HepG2 (cell line): ENCODE measurements at regions not wholly inside any gene's neighbourhood (a gene's known extent, or its start where the extent isn't known, plus 50 kb on each side); places are given as distances from the start of the nearest gene placed in this dataset.

Experiments
- ATAC-seq: fragments of 200-7000 bp; cut with Tn5 transposase; 3 replicates; pipeline ENCODE4 v1.9.1; 2020; ENCODE audit warnings: mild to moderate bottlenecking, moderate library complexity
- BruUV-seq: library from RNA; stranded (reverse); fragments of 400-500 nt; replicated peaks from 2 replicates; lab custom pipeline; 2021; lab: Mats Ljungman, UMichigan
- CTCF ChIA-PET: fragments of 300-600 bp; formaldehyde crosslinking; extraction: SDS; loops from one replicate; lab custom pipeline; 2021; ENCODE audit warnings: low total read pairs, inconsistent platforms, low intra/inter-chr PET ratio; lab: Yijun Ruan, JAX
- POLR2A ChIA-PET: fragments of 350-600 bp; sonication (Branson Sonifier 250); formaldehyde crosslinking; loops from one replicate; lab custom pipeline; 2020; ENCODE audit warnings: antibody characterized with exemption, inconsistent platforms; lab: Yijun Ruan, JAX
- DNase-seq: peaks from one replicate; pipeline ENCODE4 v3.0.0-alpha.2; 2015; ENCODE audit warnings: low spot score
- FAIRE-seq: peaks from 3 replicates; lab custom pipeline; 2011; peaks lifted over from hg19 to GRCh38; lab: Jason Lieb, UNC
- H2AFZ ChIP-seq: one replicate; pipeline ENCODE4 v1.6.1; 2011; ENCODE audit warnings: low read length, inconsistent platforms
- H3K27ac ChIP-seq: fragments of 300-600 bp; 3 replicates; pipeline ENCODE4 v1.8.0; 2011; ENCODE audit warnings: mixed run types, mild to moderate bottlenecking, mixed read lengths, low read length, inconsistent platforms; ENCODE audit not compliant: insufficient read depth; ENCODE audit errors: extremely low read length
- H3K27me3 ChIP-seq, 2 experiments: fragments of 200-600 bp in 1 of 2; 2 replicates in 1 of 2; 3 replicates in 1 of 2; pipeline versions ENCODE4 v1.6.0 to v1.8.0; 2011; ENCODE audit warnings: low read length in 2 of 2, mild to moderate bottlenecking in 2 of 2, moderate library complexity in 2 of 2, inconsistent platforms in 1 of 2; ENCODE audit not compliant: insufficient read depth in 2 of 2, control insufficient read depth in 1 of 2
- H3K36me3 ChIP-seq, 2 experiments: fragments of 200-600 bp in 1 of 2; replicated peaks in 1 of 2; 2 replicates in 1 of 2; 3 replicates in 1 of 2; pipeline versions ENCODE4 v1.5.1 to v1.8.0; 2011; ENCODE audit warnings: low read length in 2 of 2, inconsistent platforms in 1 of 2; ENCODE audit not compliant: insufficient read depth in 2 of 2, control insufficient read depth in 1 of 2
- H3K4me1 ChIP-seq: 2 replicates; pipeline ENCODE4 v1.5.1; 2012; ENCODE audit warnings: low read length, inconsistent platforms; ENCODE audit not compliant: insufficient read depth
- H3K4me2 ChIP-seq: 2 replicates; pipeline ENCODE4 v1.6.0; 2011; ENCODE audit warnings: low read depth, low read length, inconsistent platforms
- H3K4me3 ChIP-seq, 3 experiments: fragments of 200-600 bp in 1 of 3; sonication (generic), shearing (Covaris generic) in 1 of 3; replicated peaks in 1 of 3; 2 replicates each; pipeline ENCODE4 v1.5.1; 2011 to 2016; ENCODE audit warnings: low read length in 3 of 3, inconsistent platforms in 2 of 3, low read depth in 2 of 3, mild to moderate bottlenecking in 2 of 3, control low read depth in 1 of 3, mixed read lengths in 1 of 3; ENCODE audit not compliant: insufficient read depth in 1 of 3
- H3K79me2 ChIP-seq: one replicate; pipeline ENCODE4 v1.6.1; 2011; ENCODE audit warnings: low read length, inconsistent platforms; ENCODE audit not compliant: insufficient read depth
- H3K9ac ChIP-seq: 2 replicates; pipeline ENCODE4 v1.6.0; 2011; ENCODE audit warnings: mild to moderate bottlenecking, low read depth, low read length, inconsistent platforms; ENCODE audit not compliant: insufficient read depth
- H3K9me3 ChIP-seq: 2 replicates; pipeline ENCODE4 v1.5.1; 2012; ENCODE audit warnings: mild to moderate bottlenecking, low read length
- H4K20me1 ChIP-seq: 2 replicates; pipeline ENCODE4 v1.6.0; 2011; ENCODE audit warnings: inconsistent platforms, mild to moderate bottlenecking, low read length, moderate library complexity; ENCODE audit not compliant: insufficient read depth
- BRD4 ChIP-seq: sonication (generic); formaldehyde crosslinking; IDR thresholded peaks from 2 replicates; pipeline ENCODE4 v1.4.0; 2020; ENCODE audit warnings: missing genetic modification reagents
- BRF2 ChIP-seq: sonication (generic); formaldehyde crosslinking; IDR thresholded peaks from 2 replicates; pipeline ENCODE4 v1.8.1; 2022; ENCODE audit warnings: mild to moderate bottlenecking, missing genetic modification reagents
- ELF4 ChIP-seq: sonication (generic); formaldehyde crosslinking; IDR thresholded peaks from 2 replicates; pipeline ENCODE4 v1.5.0; 2020; ENCODE audit warnings: missing genetic modification reagents, mild to moderate bottlenecking, moderate library complexity, borderline replicate concordance
- GFI1 ChIP-seq: sonication (generic); formaldehyde crosslinking; IDR thresholded peaks from 2 replicates; pipeline ENCODE4 v1.5.0; 2020; ENCODE audit warnings: missing genetic modification reagents, mild to moderate bottlenecking, borderline replicate concordance
- HMGA1 ChIP-seq: sonication (generic); formaldehyde crosslinking; conservative IDR thresholded peaks from 2 replicates; pipeline ENCODE4 v1.4.0; 2020; ENCODE audit warnings: missing genetic modification reagents
- HNF4A ChIP-seq: sonication (generic); formaldehyde crosslinking; IDR thresholded peaks from 2 replicates; pipeline ENCODE4 v1.4.0; 2020; ENCODE audit warnings: missing genetic modification reagents
- MAFG ChIP-seq: sonication (generic); formaldehyde crosslinking; IDR thresholded peaks from 2 replicates; pipeline ENCODE4 v1.5.1; 2020; ENCODE audit warnings: mild to moderate bottlenecking, missing genetic modification reagents
- SALL2 ChIP-seq: sonication (generic); formaldehyde crosslinking; IDR thresholded peaks from 2 replicates; pipeline ENCODE4 v1.8.1; 2023; ENCODE audit warnings: mild to moderate bottlenecking, missing genetic modification reagents, inconsistent platforms
- ZBTB20 ChIP-seq: sonication (generic); formaldehyde crosslinking; IDR thresholded peaks from 2 replicates; pipeline ENCODE4 v1.8.1; 2023; ENCODE audit warnings: missing genetic modification reagents, low read depth, mild to moderate bottlenecking, borderline replicate concordance
- ZFP36L2 ChIP-seq: sonication (generic); formaldehyde crosslinking; IDR thresholded peaks from 2 replicates; pipeline ENCODE4 v1.4.0; 2020; ENCODE audit warnings: missing genetic modification reagents
- ZHX1 ChIP-seq: sonication (generic); formaldehyde crosslinking; IDR thresholded peaks from 2 replicates; pipeline ENCODE4 v1.8.1; 2022; ENCODE audit warnings: low read depth, mild to moderate bottlenecking, missing genetic modification reagents
- ZNF274 ChIP-seq: sonication (generic); formaldehyde crosslinking; IDR thresholded peaks from 2 replicates; pipeline ENCODE4 v1.5.1; 2020; ENCODE audit warnings: mild to moderate bottlenecking, missing genetic modification reagents
- ZNF546 ChIP-seq: sonication (generic); formaldehyde crosslinking; conservative IDR thresholded peaks from 2 replicates; pipeline ENCODE4 v1.8.1; 2023; ENCODE audit warnings: mild to moderate bottlenecking, missing genetic modification reagents
- ZNF556 ChIP-seq: sonication (generic); formaldehyde crosslinking; IDR thresholded peaks from 2 replicates; pipeline ENCODE4 v1.4.0; 2020; ENCODE audit warnings: mild to moderate bottlenecking, missing genetic modification reagents, borderline replicate concordance
- ZNF557 ChIP-seq: sonication (generic); formaldehyde crosslinking; IDR thresholded peaks from 2 replicates; pipeline ENCODE4 v1.4.0; 2020; ENCODE audit warnings: missing genetic modification reagents
- ZNF597 ChIP-seq: sonication (generic); formaldehyde crosslinking; IDR thresholded peaks from 2 replicates; pipeline ENCODE4 v1.5.0; 2020; ENCODE audit warnings: missing genetic modification reagents
- ZNF747 ChIP-seq: sonication (generic); formaldehyde crosslinking; IDR thresholded peaks from 2 replicates; pipeline ENCODE4 v1.8.1; 2023; ENCODE audit warnings: missing genetic modification reagents, mild to moderate bottlenecking, borderline replicate concordance
- WGBS: methylation state at CpG from one replicate; pipeline ENCODE4 v1.1.6; 2017; ENCODE audit warnings: low lambda C conversion rate; 5-methylcytosine and 5-hydroxymethylcytosine counted together
- in situ Hi-C: cut with HindIII; loops from 2 replicates; pipeline ENCODE4 v1.10.0; 2017; ENCODE audit warnings: low pct_unique_long_range_greater_than_20kb; ENCODE audit not compliant: extremely low pct_ligation_motif_present
- intact Hi-C: fragments of 100-400 bp; cut with micrococcal nuclease; formaldehyde crosslinking; loops from one replicate; pipeline ENCODE4 v1.10.0; 2022; ENCODE audit not compliant: unreplicated experiment

GRCh38 chr17:68684949-68685357, 83.8 kb upstream of the FAM20A start:
- in situ Hi-C loops, result no loop called here
- no peak overlapping the region for H3K4me3 ChIP-seq
- no peaks in the 10 kb centered on the region for H4K20me1 ChIP-seq
- H2AFZ ChIP-seq, result no peak overlapping the region
- no peak overlapping the region for H3K9ac ChIP-seq
- intact Hi-C loops, result no loop called here
- FAIRE-seq (no peak), ATAC-seq (no peak), DNase-seq (no peak)
- no peak overlapping the region for H3K27ac ChIP-seq
- no peaks in the 10 kb centered on the region for H3K79me2 ChIP-seq
- no peaks in the 10 kb centered on the region for H3K36me3 ChIP-seq
- H3K4me1 ChIP-seq, result no peaks in the 10 kb centered on the region
- H3K4me2 ChIP-seq, result no peak overlapping the region
- 41% methylated on average over 3 of the region's 3 CpGs for WGBS
- BruUV-seq, result no TSS peak
- TF ChIP-seq ZNF556, result no peak
- TF ChIP-seq ZHX1, result no peak
- TF ChIP-seq ZNF546 (CRISPR knock-in tag), result no peak
- no peak for TF ChIP-seq ELF4
- no peak for TF ChIP-seq HMGA1 (CRISPR knock-in tag)
- POLR2A ChIA-PET, result no interaction called here
- no peaks in the 10 kb centered on the region for H3K9me3 ChIP-seq
- peaks cover 0 to 10% of the 10 kb centered on the region in 2 experiments; a peak in 2 of 5 replicates for H3K27me3 ChIP-seq
- CTCF ChIA-PET, result no interaction called here

GRCh38 chr17:68682903-68683302, 81.7 kb upstream of the FAM20A start:
- DNase-seq (no peak), ATAC-seq (no peak), FAIRE-seq (no peak)
- H4K20me1 ChIP-seq, result no peaks in the 10 kb centered on the region
- H3K4me1 ChIP-seq, result no peaks in the 10 kb centered on the region
- no peak overlapping the region for H3K4me2 ChIP-seq
- no peaks in the 10 kb centered on the region for H3K79me2 ChIP-seq
- H3K9me3 ChIP-seq, result no peaks in the 10 kb centered on the region
- in situ Hi-C loops, result no loop called here
- no peaks in the 10 kb centered on the region for H3K36me3 ChIP-seq
- H2AFZ ChIP-seq, result no peak overlapping the region
- no peak overlapping the region for H3K4me3 ChIP-seq
- WGBS, result 21% methylated on average over 5 of the region's 5 CpGs
- ChIA-PET POLR2A (no interaction called here), CTCF (no interaction called here)
- no TSS peak for BruUV-seq
- no peak overlapping the region for H3K27ac ChIP-seq
- intact Hi-C loops, result no loop called here
- H3K9ac ChIP-seq, result no peak overlapping the region
- peaks cover 0 to 15% of the 10 kb centered on the region in 2 experiments; a peak in 2 of 5 replicates for H3K27me3 ChIP-seq
- no peak for TF ChIP-seq BRD4 (CRISPR knock-in tag)
- TF ChIP-seq ZNF597, result no peak
- no peak for TF ChIP-seq HNF4A (CRISPR knock-in tag)
- TF ChIP-seq ZFP36L2 (CRISPR knock-in tag), result no peak
- TF ChIP-seq ZNF274 (CRISPR knock-in tag), result no peak
- TF ChIP-seq GFI1 (CRISPR knock-in tag), result no peak
- no peak for TF ChIP-seq BRF2 (CRISPR knock-in tag)
- TF ChIP-seq SALL2 (CRISPR knock-in tag), result no peak
- TF ChIP-seq ZBTB20, result no peak
- TF ChIP-seq ZNF747 (CRISPR knock-in tag), result no peak
- no peak for TF ChIP-seq ZNF557 (CRISPR knock-in tag)
- TF ChIP-seq MAFG, result no peak
